ENCODE measurements at regions not wholly inside any gene's neighbourhood (a gene's known extent, or its start where the extent isn't known, plus 50 kb on each side); places are given as distances from the start of the nearest gene placed in this dataset.

- TF ChIP-seq, protein P1, sequence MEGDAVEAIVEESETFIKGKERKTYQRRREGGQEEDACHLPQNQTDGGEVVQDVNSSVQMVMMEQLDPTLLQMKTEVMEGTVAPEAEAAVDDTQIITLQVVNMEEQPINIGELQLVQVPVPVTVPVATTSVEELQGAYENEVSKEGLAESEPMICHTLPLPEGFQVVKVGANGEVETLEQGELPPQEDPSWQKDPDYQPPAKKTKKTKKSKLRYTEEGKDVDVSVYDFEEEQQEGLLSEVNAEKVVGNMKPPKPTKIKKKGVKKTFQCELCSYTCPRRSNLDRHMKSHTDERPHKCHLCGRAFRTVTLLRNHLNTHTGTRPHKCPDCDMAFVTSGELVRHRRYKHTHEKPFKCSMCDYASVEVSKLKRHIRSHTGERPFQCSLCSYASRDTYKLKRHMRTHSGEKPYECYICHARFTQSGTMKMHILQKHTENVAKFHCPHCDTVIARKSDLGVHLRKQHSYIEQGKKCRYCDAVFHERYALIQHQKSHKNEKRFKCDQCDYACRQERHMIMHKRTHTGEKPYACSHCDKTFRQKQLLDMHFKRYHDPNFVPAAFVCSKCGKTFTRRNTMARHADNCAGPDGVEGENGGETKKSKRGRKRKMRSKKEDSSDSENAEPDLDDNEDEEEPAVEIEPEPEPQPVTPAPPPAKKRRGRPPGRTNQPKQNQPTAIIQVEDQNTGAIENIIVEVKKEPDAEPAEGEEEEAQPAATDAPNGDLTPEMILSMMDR (IDR thresholded peaks at IDR 0.05; ENCODE audit: low read depth, low read length): no peak
- TF ChIP-seq MYC (IDR thresholded peaks at IDR 0.05; ENCODE audit: low read depth, low read length): no peak
Observed at GRCh38 chr13:76223565-76223964, 587.4 kb downstream of the LMO7 start.
